Smooth muscle cell (in vitro differentiated cells): ENCODE measurements at regions not wholly inside any gene's neighbourhood (a gene's known extent, or its start where the extent isn't known, plus 50 kb on each side); places are given as distances from the start of the nearest gene placed in this dataset.
"Not testable (repeated sequence)": the region's sequence is repeated elsewhere in the genome, so short reads cannot be mapped to it uniquely, and the experiment has no call there.

Experiments used
- DNase-seq: peaks from one replicate; lab custom pipeline; 2025; ENCODE audit not compliant: unreplicated experiment; lab: John Stamatoyannopoulos, UW
- H2AFZ ChIP-seq: fragments of 200-600 bp; sonication (generic); 2 replicates; pipeline ENCODE4 v1.6.0; 2016; ENCODE audit warnings: antibody characterized with exemption, low read depth, mild to moderate bottlenecking
- H3F3A ChIP-seq: fragments of 200-600 bp; sonication (generic); 2 replicates; pipeline ENCODE4 v1.6.0; 2017; ENCODE audit warnings: antibody characterized with exemption, low read depth
- H3K27ac ChIP-seq: fragments of 200-600 bp; sonication (generic); 2 replicates; pipeline ENCODE4 v1.5.1; 2016; ENCODE audit warnings: low read depth, mild to moderate bottlenecking
- H3K27me3 ChIP-seq: fragments of 200-600 bp; sonication (generic); 2 replicates; pipeline ENCODE4 v1.6.1; 2016; ENCODE audit warnings: low read depth, mild to moderate bottlenecking
- H3K36me3 ChIP-seq: fragments of 200-600 bp; sonication (generic); 2 replicates; pipeline ENCODE4 v1.5.1; 2016; ENCODE audit warnings: low read depth
- H3K4me1 ChIP-seq: fragments of 200-600 bp; sonication (generic); 2 replicates; pipeline ENCODE4 v1.5.1; 2016; ENCODE audit warnings: low read depth
- H3K4me2 ChIP-seq: fragments of 200-600 bp; sonication (generic); 2 replicates; pipeline ENCODE4 v1.6.0; 2016; ENCODE audit warnings: mild to moderate bottlenecking
- H3K4me3 ChIP-seq: fragments of 200-600 bp; sonication (generic); 2 replicates; pipeline ENCODE4 v1.5.1; 2016; ENCODE audit warnings: mild to moderate bottlenecking
- H3K79me2 ChIP-seq: fragments of 200-600 bp; sonication (generic); 2 replicates; pipeline ENCODE4 v1.6.0; 2016; ENCODE audit warnings: low read depth, mild to moderate bottlenecking
- H3K9ac ChIP-seq: fragments of 200-600 bp; sonication (generic); 2 replicates; pipeline ENCODE4 v1.6.0; 2016; ENCODE audit warnings: low read depth
- H3K9me3 ChIP-seq: fragments of 200-600 bp; sonication (generic); replicated peaks from 2 replicates; pipeline ENCODE4 v1.5.1; 2016; ENCODE audit warnings: low read depth
- H4K20me1 ChIP-seq: fragments of 200-600 bp; sonication (generic); 2 replicates; pipeline ENCODE4 v1.6.0; 2016; ENCODE audit warnings: low read depth
- CTCF ChIP-seq: fragments of 200-600 bp; sonication (generic); IDR thresholded peaks from 2 replicates; pipeline ENCODE4 v1.5.1; 2017; ENCODE audit warnings: borderline replicate concordance, mild to moderate bottlenecking, antibody characterized with exemption; ENCODE audit not compliant: insufficient read depth, poor library complexity, severe bottlenecking
- WGBS: methylation state at CpG from one replicate; pipeline ENCODE4 v1.1.7; 2016; ENCODE audit warnings: low lambda C conversion rate; 5-methylcytosine and 5-hydroxymethylcytosine counted together

GRCh38 chr4:11072463-11072862 is 356.2 kb downstream of the HS3ST1 start:
- H3K36me3 ChIP-seq = no peaks in the 10 kb centered on the region
- H4K20me1 ChIP-seq = no peaks in the 10 kb centered on the region
- no peaks in the 10 kb centered on the region for H3K27me3 ChIP-seq
- no peak overlapping the region for H3K4me2 ChIP-seq
- peaks cover 21% of the 10 kb centered on the region for H3K4me1 ChIP-seq
- H2AFZ ChIP-seq = no peak overlapping the region
- TF ChIP-seq CTCF = no peak
- H3K79me2 ChIP-seq = peaks cover 4% of the 10 kb centered on the region
- H3K27ac ChIP-seq = no peak overlapping the region
- peaks cover 10% of the 10 kb centered on the region for H3F3A ChIP-seq
- no peaks in the 10 kb centered on the region for H3K9me3 ChIP-seq
- no peak overlapping the region for H3K4me3 ChIP-seq
- no peak overlapping the region for H3K9ac ChIP-seq
- WGBS = 94% methylated on average over 5 of the region's 5 CpGs
- no peak for DNase-seq

GRCh38 chr4:11070813-11071212 is 357.9 kb downstream of the HS3ST1 start:
- Histone ChIP-seq H3K36me3 (no peaks in the 10 kb centered on the region), H3K4me2 (no peak overlapping the region), H3K9me3 (no peaks in the 10 kb centered on the region)

GRCh38 chr4:11069581-11070211 is 359.0 kb downstream of the HS3ST1 start:
- H2AFZ ChIP-seq = no peak overlapping the region
- H3K4me3 ChIP-seq = no peak overlapping the region
- no peaks in the 10 kb centered on the region for H3K79me2 ChIP-seq
- H3K36me3 ChIP-seq = no peaks in the 10 kb centered on the region
- no peaks in the 10 kb centered on the region for H3K9me3 ChIP-seq
- H4K20me1 ChIP-seq = no peaks in the 10 kb centered on the region
- H3F3A ChIP-seq = peaks cover 10% of the 10 kb centered on the region
- DNase-seq = no peak
- TF ChIP-seq CTCF = no peak
- peaks cover 24% of the 10 kb centered on the region for H3K4me1 ChIP-seq
- H3K9ac ChIP-seq = no peak overlapping the region
- 68% methylated on average over 2 of the region's 2 CpGs for WGBS
- H3K4me2 ChIP-seq = no peak overlapping the region
- H3K27ac ChIP-seq = no peak overlapping the region
- H3K27me3 ChIP-seq = no peaks in the 10 kb centered on the region

More at GRCh38 chr4:11070813-11071212, 357.9 kb downstream of the HS3ST1 start:
- no peaks in the 10 kb centered on the region for H3K27me3 ChIP-seq
- no peak overlapping the region for H3K4me3 ChIP-seq
- H3K9ac ChIP-seq = no peak overlapping the region
- H4K20me1 ChIP-seq = no peaks in the 10 kb centered on the region
- 64% methylated on average over 4 of the region's 4 CpGs for WGBS
- peaks cover 24% of the 10 kb centered on the region for H3K4me1 ChIP-seq
- no peak overlapping the region for H2AFZ ChIP-seq
- no peak for DNase-seq
- H3K79me2 ChIP-seq = peaks cover 2% of the 10 kb centered on the region
- TF ChIP-seq CTCF = no peak
- no peak overlapping the region for H3K27ac ChIP-seq
- H3F3A ChIP-seq = peaks cover 10% of the 10 kb centered on the region

- TF ChIP-seq CTCF = no peak
Measured at GRCh38 chr4:11069083-11069482, 359.6 kb downstream of the HS3ST1 start.

GRCh38 chr4:11066584-11066983 is 362.1 kb downstream of the HS3ST1 start:
- H3K36me3 ChIP-seq = not testable (repeated sequence)
- H3K4me2 ChIP-seq = peak overlapping the region; percentile 79

More at GRCh38 chr4:11069083-11069482, 359.6 kb downstream of the HS3ST1 start:
- H3K27me3 ChIP-seq = no peaks in the 10 kb centered on the region
- no peak overlapping the region for H3K9ac ChIP-seq
- H3K4me3 ChIP-seq = no peak overlapping the region
- H3K27ac ChIP-seq = no peak overlapping the region
- peak overlapping the region; percentile 67 for H3K4me2 ChIP-seq
- no peak for DNase-seq
- H3K9me3 ChIP-seq = no peaks in the 10 kb centered on the region
- peaks cover 9% of the 10 kb centered on the region for H3F3A ChIP-seq
- no peaks in the 10 kb centered on the region for H3K36me3 ChIP-seq
- peaks cover 24% of the 10 kb centered on the region for H3K4me1 ChIP-seq
- H3K79me2 ChIP-seq = no peaks in the 10 kb centered on the region
- WGBS = 56% methylated on average over 3 of the region's 3 CpGs
- H2AFZ ChIP-seq = peak overlapping the region; percentile 33
- H4K20me1 ChIP-seq = no peaks in the 10 kb centered on the region

More at GRCh38 chr4:11066584-11066983, 362.1 kb downstream of the HS3ST1 start:
- H4K20me1 ChIP-seq, H3K27ac ChIP-seq, H3K9ac ChIP-seq, H3K9me3 ChIP-seq, H3K79me2 ChIP-seq, H3K27me3 ChIP-seq, DNase-seq, H3F3A ChIP-seq: not testable (repeated sequence)
- peak overlapping the region; percentile 88 for H2AFZ ChIP-seq
- peak overlapping the region; percentile 56 for H3K4me3 ChIP-seq
- WGBS = 31% methylated on average over 22 of the region's 22 CpGs
- peaks cover 24% of the 10 kb centered on the region for H3K4me1 ChIP-seq
